PC-3 (cell line): ENCODE measurements at regions not wholly inside any gene's neighbourhood (a gene's known extent, or its start where the extent isn't known, plus 50 kb on each side); places are given as distances from the start of the nearest gene placed in this dataset.

ENCODE experiments used
- ATAC-seq: fragments of 200-7000 bp; cut with Tn5 transposase; 2 replicates; pipeline ENCODE4 v1.9.1; 2020; ENCODE audit warnings: mild to moderate bottlenecking, moderate library complexity
- BruUV-seq: library from RNA; stranded (reverse); fragments of 400-500 nt; replicated peaks from 2 replicates; lab custom pipeline; 2021; lab: Mats Ljungman, UMichigan
- CTCF ChIA-PET: fragments of 300-600 bp; sonication (Branson Sonifier 250); formaldehyde crosslinking; loops from one replicate; lab custom pipeline; 2022; ENCODE audit warnings: antibody characterized with exemption; lab: Charles Lee
- POLR2A ChIA-PET: fragments of 300-600 bp; sonication (Branson Sonifier 250); formaldehyde crosslinking; loops from one replicate; lab custom pipeline; 2022; ENCODE audit warnings: antibody characterized with exemption; ENCODE audit not compliant: unreplicated experiment; lab: Charles Lee
- DNase-seq: peaks from one replicate; pipeline ENCODE4 v3.0.0-alpha.2; 2015
- H2AFZ ChIP-seq: fragments of 300-600 bp; sonication (generic); 2 replicates; pipeline ENCODE4 v1.6.0; 2016; ENCODE audit warnings: antibody characterized with exemption, low read length
- H3F3A ChIP-seq: fragments of 300-600 bp; sonication (generic); one replicate; pipeline ENCODE4 v1.6.0; 2017; ENCODE audit warnings: antibody characterized with exemption, low read length, control low read depth, mild to moderate bottlenecking; ENCODE audit not compliant: unreplicated experiment
- H3K27ac ChIP-seq: fragments of 300-600 bp; sonication (generic); 2 replicates; pipeline ENCODE4 v1.5.1; 2016; ENCODE audit warnings: mild to moderate bottlenecking, low read length
- H3K27me3 ChIP-seq: fragments of 300-600 bp; sonication (generic); 2 replicates; pipeline ENCODE4 v1.6.1; 2016; ENCODE audit warnings: low read length, mixed read lengths
- H3K36me3 ChIP-seq: fragments of 300-600 bp; sonication (generic); 2 replicates; pipeline ENCODE4 v1.6.1; 2016; ENCODE audit warnings: low read depth, mixed run types, low read length, mixed read lengths
- H3K4me1 ChIP-seq: fragments of 300-600 bp; sonication (generic); 2 replicates; pipeline ENCODE4 v1.5.1; 2016; ENCODE audit warnings: low read length; ENCODE audit not compliant: insufficient read depth
- H3K4me2 ChIP-seq: fragments of 300-600 bp; sonication (generic); 2 replicates; pipeline ENCODE4 v1.6.0; 2016; ENCODE audit warnings: low read length
- H3K4me3 ChIP-seq: fragments of 300-600 bp; sonication (generic); 2 replicates; pipeline ENCODE4 v1.5.1; 2016; ENCODE audit warnings: mild to moderate bottlenecking, low read length, mixed read lengths
- H3K79me2 ChIP-seq: fragments of 300-600 bp; sonication (generic); 2 replicates; pipeline ENCODE4 v1.6.1; 2017; ENCODE audit warnings: low read length, mixed read lengths
- H3K9ac ChIP-seq: fragments of 300-600 bp; sonication (generic); 2 replicates; pipeline ENCODE4 v1.6.0; 2016; ENCODE audit warnings: mild to moderate bottlenecking, low read length
- H3K9me2 ChIP-seq: fragments of 300-600 bp; sonication (generic); replicated peaks from 2 replicates; pipeline ENCODE4 v1.6.1; 2016; ENCODE audit warnings: mixed run types, low read length, mixed read lengths
- H3K9me3 ChIP-seq: fragments of 300-600 bp; sonication (generic); 2 replicates; pipeline ENCODE4 v1.6.1; 2016; ENCODE audit warnings: low read length, mixed read lengths
- H4K20me1 ChIP-seq: fragments of 300-600 bp; sonication (generic); 2 replicates; pipeline ENCODE4 v1.6.1; 2016; ENCODE audit warnings: low read length, mixed read lengths
- CTCF ChIP-seq: fragments of 300-600 bp; sonication (generic); conservative IDR thresholded peaks from 2 replicates; pipeline ENCODE4 v1.5.1; 2017; ENCODE audit warnings: antibody characterized with exemption, low read depth, mild to moderate bottlenecking, low read length
- EZH2 ChIP-seq: fragments of 300-600 bp; sonication (generic); IDR thresholded peaks from one replicate; pipeline ENCODE4 v1.6.1; 2017; ENCODE audit warnings: antibody characterized with exemption, mild to moderate bottlenecking, low read length; ENCODE audit not compliant: unreplicated experiment
- EZH2phosphoT487 ChIP-seq: fragments of 300-600 bp; sonication (generic); IDR thresholded peaks from 2 replicates; pipeline ENCODE4 v1.6.1; 2018; ENCODE audit warnings: mild to moderate bottlenecking, antibody characterized with exemption, low read length, borderline replicate concordance
- intact Hi-C: fragments of 100-400 bp; cut with micrococcal nuclease; formaldehyde crosslinking; loops from 2 replicates; pipeline ENCODE4 v1.9.0; 2023

DNA sequence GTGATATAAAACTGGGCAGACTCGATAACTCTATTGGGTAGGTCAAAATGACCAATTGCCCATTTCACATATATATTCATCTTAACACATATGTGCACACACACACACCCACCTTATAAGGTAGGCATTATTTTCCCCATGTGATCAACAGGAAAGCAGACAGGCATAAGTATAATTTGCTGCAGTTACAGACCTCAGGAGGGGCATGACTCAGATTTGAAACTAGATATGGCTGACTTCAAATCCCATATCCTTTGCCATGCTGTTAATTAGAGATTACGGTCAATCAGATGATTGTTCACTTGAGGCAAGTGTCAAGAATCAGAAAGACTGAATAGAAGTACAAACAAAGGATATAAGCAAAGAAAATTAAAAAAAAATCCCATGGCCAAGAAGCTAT, 910.6 kb downstream of the NTRK3 start:
- no TSS peak for BruUV-seq
- no peak for ATAC-seq

GRCh38 chr15:87343966-87344365, 912.6 kb downstream of the NTRK3 start:
- Histone ChIP-seq H4K20me1 (no peaks in the 10 kb centered on the region), H3K4me3 (no peak overlapping the region), H3K9me3 (0 out of 2 replicates have a peak, but pooled peaks cover 6% of the 10 kb centered on the region), H3F3A (no peaks in the 10 kb centered on the region), H3K9ac (no peak overlapping the region), H3K27me3 (no peaks in the 10 kb centered on the region), H2AFZ (no peak overlapping the region), H3K9me2 (no peaks in the 10 kb centered on the region), H3K27ac (no peak overlapping the region), H3K4me2 (no peak overlapping the region), H3K79me2 (no peaks in the 10 kb centered on the region), H3K36me3 (no peaks in the 10 kb centered on the region), H3K4me1 (no peaks in the 10 kb centered on the region)
- intact Hi-C loops = no loop called here
- POLR2A ChIA-PET = no interaction called here
- CTCF ChIA-PET = no interaction called here
- TF ChIP-seq EZH2phosphoT487 (no peak), CTCF (no peak), EZH2 (no peak)
- DNase-seq (no peak), ATAC-seq (no peak)
- no TSS peak for BruUV-seq

More for the DNA sequence above, 910.6 kb downstream of the NTRK3 start:
- ChIA-PET CTCF (no interaction called here), POLR2A (no interaction called here)
- DNase-seq = peak; percentile 13
- Histone ChIP-seq H3K9me3 (no peaks in the 10 kb centered on the region), H2AFZ (no peak overlapping the region), H3K27me3 (no peaks in the 10 kb centered on the region), H3K9ac (no peak overlapping the region), H3F3A (no peaks in the 10 kb centered on the region), H3K4me3 (no peak overlapping the region), H3K9me2 (no peaks in the 10 kb centered on the region), H4K20me1 (no peaks in the 10 kb centered on the region), H3K79me2 (no peaks in the 10 kb centered on the region), H3K27ac (no peak overlapping the region), H3K4me2 (no peak overlapping the region), H3K4me1 (no peaks in the 10 kb centered on the region), H3K36me3 (no peaks in the 10 kb centered on the region)
- TF ChIP-seq EZH2phosphoT487 (no peak), CTCF (no peak), EZH2 (no peak)
- intact Hi-C loops = no loop called here

DNA sequence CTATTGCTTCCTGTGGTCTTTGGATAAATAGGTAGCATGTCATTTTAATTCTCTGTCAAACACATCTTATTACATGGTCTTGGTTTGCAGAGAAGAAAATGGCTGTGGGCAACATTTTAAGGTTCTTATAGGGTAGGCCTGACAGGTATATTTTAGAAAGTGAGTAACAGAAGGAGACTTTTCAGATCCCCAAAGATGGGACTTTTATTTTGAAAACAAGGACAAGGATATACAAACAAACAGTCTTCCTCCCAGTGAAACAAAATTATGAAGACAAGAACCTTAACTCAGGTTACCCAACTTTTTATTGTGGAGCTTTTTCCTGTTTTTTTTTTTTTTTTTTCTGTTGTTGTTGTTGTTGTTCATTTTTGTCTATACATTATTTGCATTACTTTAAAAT, 916.2 kb downstream of the NTRK3 start:
- Histone ChIP-seq H3K36me3 (no peaks in the 10 kb centered on the region), H3K9me2 (no peaks in the 10 kb centered on the region), H4K20me1 (no peaks in the 10 kb centered on the region), H3K27me3 (no peaks in the 10 kb centered on the region), H2AFZ (no peak overlapping the region), H3F3A (no peaks in the 10 kb centered on the region), H3K9me3 (0 out of 2 replicates have a peak, but pooled peaks cover 6% of the 10 kb centered on the region), H3K79me2 (no peaks in the 10 kb centered on the region), H3K4me1 (no peaks in the 10 kb centered on the region), H3K4me2 (no peak overlapping the region), H3K27ac (no peak overlapping the region), H3K9ac (no peak overlapping the region), H3K4me3 (no peak overlapping the region)
- DNase-seq (no peak), ATAC-seq (no peak)
- ChIA-PET CTCF (no interaction called here), POLR2A (no interaction called here)
- intact Hi-C loops = no loop called here
- BruUV-seq = no TSS peak
- no peak for TF ChIP-seq CTCF
- TF ChIP-seq EZH2phosphoT487 = no peak
- no peak for TF ChIP-seq EZH2
